ENCODE measurements at regions not wholly inside any gene's neighbourhood (a gene's known extent, or its start where the extent isn't known, plus 50 kb on each side); places are given as distances from the start of the nearest gene placed in this dataset.
A peak's percentile ranks its signal among the peaks of the same experiment; 100 is the strongest.

DNA sequence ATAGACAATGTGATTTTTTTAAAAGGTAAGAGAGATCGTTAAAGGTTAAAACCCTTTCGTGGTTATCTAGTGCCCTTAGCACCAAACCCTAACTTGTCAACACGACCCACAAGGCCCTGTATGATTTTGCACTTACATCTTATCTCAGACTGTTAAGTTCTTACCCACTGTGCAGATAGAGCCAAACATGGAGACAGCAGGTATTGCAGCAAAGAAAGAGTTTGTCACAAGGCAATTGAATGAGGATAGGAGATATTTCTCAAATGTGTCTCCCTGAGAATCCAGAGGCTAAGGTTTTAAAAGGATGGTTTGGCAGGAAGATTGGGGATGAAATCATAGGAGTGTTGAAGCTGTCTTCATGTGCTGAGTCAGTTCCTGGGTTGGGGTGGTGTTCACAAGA is 313.4 kb downstream of the AEBP2 start:
- peaks cover 3% of the 10 kb centered on the region for H3K9me3 ChIP-seq (ENCODE audit: control insufficient read depth, low read length)
- no peak overlapping the region for H3K4me3 ChIP-seq (ENCODE audit: low read length)
- intact Hi-C loops (cut with DNase I): no loop called here
- H3K4me1 ChIP-seq (ENCODE audit: control insufficient read depth, insufficient read depth, low read length): no peaks in the 10 kb centered on the region
- DNase-seq: no peak
- WGBS: 79% methylated on average over 3 of the region's 3 CpGs
- H3K27me3 ChIP-seq (ENCODE audit: control insufficient read depth, insufficient read depth): no peaks in the 10 kb centered on the region
- H3K27ac ChIP-seq (ENCODE audit: low read length): no peak overlapping the region
- ATAC-seq: no peak

DNA sequence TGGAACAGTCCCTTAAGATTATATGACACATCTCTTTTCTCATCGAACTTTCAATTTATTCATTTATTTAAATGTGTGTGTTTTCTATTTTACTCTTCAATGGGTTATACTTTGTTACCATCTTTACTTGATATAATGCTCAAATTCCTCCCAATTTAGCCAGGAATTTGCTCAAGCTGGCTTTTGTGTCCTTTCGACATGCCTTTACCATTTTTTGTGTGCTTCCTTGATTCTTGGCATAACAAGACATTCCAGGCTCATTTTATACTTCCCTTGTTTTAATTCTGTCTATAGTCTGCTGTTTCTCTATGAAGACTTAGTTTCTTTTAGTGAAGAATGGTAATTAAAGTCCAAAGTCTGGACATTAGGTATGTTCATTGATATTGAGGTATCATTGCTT is 315.8 kb downstream of the AEBP2 start:
- intact Hi-C loops (cut with DNase I): no loop called here
- 84% methylated on average over 2 of the region's 2 CpGs for WGBS
- Histone ChIP-seq H3K4me3 (ENCODE audit: low read length) (no peak overlapping the region), H3K4me1 (ENCODE audit: control insufficient read depth, insufficient read depth, low read length) (no peaks in the 10 kb centered on the region), H3K9me3 (ENCODE audit: control insufficient read depth, low read length) (peaks cover 3% of the 10 kb centered on the region), H3K27ac (ENCODE audit: low read length) (no peak overlapping the region), H3K27me3 (ENCODE audit: control insufficient read depth, insufficient read depth) (no peaks in the 10 kb centered on the region)
- ATAC-seq (no peak), DNase-seq (no peak)

DNA sequence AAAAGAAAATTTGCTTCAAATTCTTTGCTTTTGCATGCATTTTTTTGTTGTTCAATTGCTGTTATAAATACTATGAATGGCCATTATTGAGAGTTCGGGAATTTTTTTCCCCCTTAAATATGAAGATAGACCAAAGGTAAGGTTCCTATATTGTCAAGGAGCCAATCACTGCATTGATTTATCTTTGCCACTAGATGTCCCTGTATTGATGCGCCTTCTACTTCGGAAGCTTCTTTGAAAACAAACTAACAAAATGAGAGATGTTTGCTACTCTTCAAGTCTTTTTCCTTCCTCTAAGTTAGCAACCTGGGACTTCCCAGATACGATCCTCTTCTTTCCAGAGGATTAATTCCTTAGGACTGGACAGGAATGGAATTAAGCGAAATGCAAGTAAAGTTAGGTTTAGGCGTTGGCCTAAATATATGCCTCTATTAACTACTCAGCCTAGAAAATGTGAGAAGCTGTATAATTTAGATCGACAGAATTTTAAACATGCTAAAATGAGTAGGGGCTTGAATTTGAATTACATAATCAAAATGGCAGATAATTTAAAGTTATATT is 318.1 kb downstream of the AEBP2 start:
- DNase-seq: no peak
- ATAC-seq: peak; percentile 44 to 48
- H3K4me3 ChIP-seq (ENCODE audit: low read length): no peak overlapping the region
- no peak overlapping the region for H3K27ac ChIP-seq (ENCODE audit: low read length)
- H3K27me3 ChIP-seq (ENCODE audit: control insufficient read depth, insufficient read depth): no peaks in the 10 kb centered on the region
- WGBS: 39% methylated on average over 7 of the region's 7 CpGs
- no peaks in the 10 kb centered on the region for H3K4me1 ChIP-seq (ENCODE audit: control insufficient read depth, insufficient read depth, low read length)
- H3K9me3 ChIP-seq (ENCODE audit: control insufficient read depth, low read length): peaks cover 3% of the 10 kb centered on the region
- intact Hi-C loops (cut with DNase I): no loop called here

DNA sequence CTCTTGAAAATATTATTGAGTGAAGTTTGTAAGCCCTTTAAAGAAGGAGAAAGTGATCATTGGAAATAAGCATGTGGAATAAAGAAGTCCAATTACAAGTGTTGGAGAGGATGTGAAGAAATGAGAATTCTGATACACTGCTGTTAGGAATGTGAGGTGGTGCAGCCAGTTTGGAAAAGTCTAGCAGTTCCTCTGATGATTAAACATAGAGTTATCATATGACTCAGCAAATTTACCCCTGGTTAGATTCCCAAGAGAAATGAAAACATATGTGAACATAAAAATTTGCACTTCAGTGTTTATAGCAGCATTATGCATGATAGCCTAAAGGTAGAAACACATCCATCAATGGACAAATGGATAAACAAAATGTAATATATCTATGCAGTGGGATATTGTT is 319.9 kb downstream of the AEBP2 start:
- ATAC-seq: no peak
- no peaks in the 10 kb centered on the region for H3K4me1 ChIP-seq (ENCODE audit: control insufficient read depth, insufficient read depth, low read length)
- no peak overlapping the region for H3K27ac ChIP-seq (ENCODE audit: low read length)
- no peaks in the 10 kb centered on the region for H3K27me3 ChIP-seq (ENCODE audit: control insufficient read depth, insufficient read depth)
- no peaks in the 10 kb centered on the region for H3K9me3 ChIP-seq (ENCODE audit: control insufficient read depth, low read length)
- DNase-seq: no peak
- intact Hi-C loops (cut with DNase I): no loop called here
- no peak overlapping the region for H3K4me3 ChIP-seq (ENCODE audit: low read length)

DNA sequence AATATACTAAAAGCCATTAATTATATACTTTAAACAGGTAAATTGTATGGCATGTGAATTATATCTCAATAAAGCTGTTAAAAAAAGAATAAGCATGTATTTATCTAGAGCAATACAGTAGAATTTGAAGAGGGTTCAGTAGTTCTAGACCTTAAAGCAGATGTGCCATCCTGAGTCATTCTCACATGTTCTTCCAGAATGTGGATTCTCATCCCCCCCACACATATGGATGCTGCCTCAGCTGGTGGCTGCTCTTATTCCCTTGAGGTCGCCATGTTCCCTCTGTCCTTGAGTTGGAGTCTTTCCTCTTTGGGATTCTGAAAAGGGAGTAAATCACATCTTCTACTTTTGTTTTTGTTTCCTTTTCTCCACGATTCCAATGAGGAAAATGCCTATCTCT is 321.3 kb downstream of the AEBP2 start:
- no peak overlapping the region for H3K4me3 ChIP-seq (ENCODE audit: low read length)
- no peaks in the 10 kb centered on the region for H3K9me3 ChIP-seq (ENCODE audit: control insufficient read depth, low read length)
- no peak overlapping the region for H3K27ac ChIP-seq (ENCODE audit: low read length)
- intact Hi-C loops (cut with DNase I): loop anchor here in 2 of 4 donors (5.0 to 10.0 kb wide), 2 partner anchors 127 to 454 kb away; no protein-coding TSS in a partner anchor
- ATAC-seq: no peak
- H3K4me1 ChIP-seq (ENCODE audit: control insufficient read depth, insufficient read depth, low read length): no peaks in the 10 kb centered on the region
- DNase-seq: no peak
- 82% methylated on average over 2 of the region's 2 CpGs for WGBS
- no peaks in the 10 kb centered on the region for H3K27me3 ChIP-seq (ENCODE audit: control insufficient read depth, insufficient read depth)

DNA sequence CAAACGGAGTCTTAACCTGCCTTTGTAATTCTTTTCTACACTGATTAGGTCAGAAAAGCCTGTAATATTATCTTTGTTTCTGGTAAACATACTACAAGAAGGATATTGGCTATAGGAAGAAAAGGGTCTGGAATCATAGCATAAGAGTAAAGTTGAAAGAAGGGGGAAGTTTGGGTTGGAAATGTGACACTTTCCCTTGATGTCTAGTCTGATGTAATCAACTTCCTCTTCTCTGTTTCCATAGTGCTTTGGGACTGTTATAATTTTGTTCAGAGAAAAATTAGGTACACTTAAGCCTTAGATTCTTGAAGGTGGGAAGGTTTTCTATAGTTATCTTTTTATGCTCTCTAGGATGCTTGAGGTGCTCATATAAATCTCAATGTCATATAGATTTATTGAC is 322.2 kb downstream of the AEBP2 start:
- Histone ChIP-seq H3K27me3 (ENCODE audit: control insufficient read depth, insufficient read depth) (no peaks in the 10 kb centered on the region), H3K4me1 (ENCODE audit: control insufficient read depth, insufficient read depth, low read length) (no peaks in the 10 kb centered on the region), H3K27ac (ENCODE audit: low read length) (no peak overlapping the region), H3K4me3 (ENCODE audit: low read length) (no peak overlapping the region), H3K9me3 (ENCODE audit: control insufficient read depth, low read length) (no peaks in the 10 kb centered on the region)
- DNase-seq (no peak), ATAC-seq (no peak)
- WGBS: 74% methylated on average over 1 of the region's 1 CpG
- intact Hi-C loops (cut with DNase I): loop anchor here in 2 of 4 donors (5.0 to 10.0 kb wide), 2 partner anchors 126 to 453 kb away; no protein-coding TSS in a partner anchor

DNA sequence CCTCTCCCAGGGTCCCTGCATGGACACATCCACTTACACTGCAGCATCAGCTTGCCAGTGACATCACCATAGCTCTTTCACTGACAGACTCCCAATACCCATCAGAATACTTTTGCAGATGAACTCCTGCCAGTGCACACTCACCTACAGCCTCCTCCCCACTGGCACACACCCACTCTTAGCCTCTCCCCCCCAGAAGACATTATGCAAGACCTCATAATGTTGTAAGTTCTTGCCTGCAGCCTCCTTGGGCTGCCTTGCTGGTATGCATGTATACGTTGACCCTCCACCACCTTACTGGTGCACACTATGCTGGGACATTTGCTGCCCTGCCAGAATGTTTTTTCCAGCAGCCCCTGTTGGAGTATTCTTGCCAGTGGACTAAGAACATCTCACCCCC is 324.2 kb downstream of the AEBP2 start:
- Histone ChIP-seq H3K4me3 (ENCODE audit: low read length) (no peak overlapping the region), H3K27ac (ENCODE audit: low read length) (no peak overlapping the region), H3K4me1 (ENCODE audit: control insufficient read depth, insufficient read depth, low read length) (no peaks in the 10 kb centered on the region), H3K9me3 (ENCODE audit: control insufficient read depth, low read length) (no peaks in the 10 kb centered on the region), H3K27me3 (ENCODE audit: control insufficient read depth, insufficient read depth) (no peaks in the 10 kb centered on the region)
- no peak for ATAC-seq
- WGBS: 90% methylated on average over 1 of the region's 1 CpG
- intact Hi-C loops (cut with DNase I): loop anchor here in 2 of 4 donors (5.0 to 10.0 kb wide), 2 partner anchors 124 to 451 kb away; no protein-coding TSS in a partner anchor
- DNase-seq: peak in 1 of 3 donors; percentile 9

DNA sequence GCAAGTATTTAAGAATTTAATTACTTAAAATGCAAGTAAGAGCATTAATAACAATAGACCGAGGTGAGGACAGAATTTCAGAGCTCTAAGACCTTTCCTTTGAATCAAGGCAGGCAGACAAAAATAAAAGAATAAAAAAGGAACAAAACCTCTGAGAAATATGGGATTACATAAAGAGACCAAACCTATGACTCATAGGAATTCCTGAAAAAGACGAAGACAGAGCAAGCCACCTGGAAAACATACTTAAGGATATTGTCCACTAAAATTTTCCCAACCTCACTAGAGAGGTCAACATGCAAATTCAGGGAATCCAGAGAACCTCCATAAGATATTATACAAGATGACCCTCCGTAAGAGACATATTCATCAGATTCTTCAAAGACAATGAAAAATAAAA is 325.1 kb downstream of the AEBP2 start:
- WGBS: 84% methylated on average over 3 of the region's 3 CpGs
- DNase-seq (no peak), ATAC-seq (no peak)
- Histone ChIP-seq H3K4me1 (ENCODE audit: control insufficient read depth, insufficient read depth, low read length) (no peaks in the 10 kb centered on the region), H3K4me3 (ENCODE audit: low read length) (no peak overlapping the region), H3K27ac (ENCODE audit: low read length) (no peak overlapping the region), H3K27me3 (ENCODE audit: control insufficient read depth, insufficient read depth) (no peaks in the 10 kb centered on the region), H3K9me3 (ENCODE audit: control insufficient read depth, low read length) (no peaks in the 10 kb centered on the region)
- intact Hi-C loops (cut with DNase I): loop anchor here in 2 of 4 donors (5.0 to 10.0 kb wide), 2 partner anchors 123 to 450 kb away; no protein-coding TSS in a partner anchor

DNA sequence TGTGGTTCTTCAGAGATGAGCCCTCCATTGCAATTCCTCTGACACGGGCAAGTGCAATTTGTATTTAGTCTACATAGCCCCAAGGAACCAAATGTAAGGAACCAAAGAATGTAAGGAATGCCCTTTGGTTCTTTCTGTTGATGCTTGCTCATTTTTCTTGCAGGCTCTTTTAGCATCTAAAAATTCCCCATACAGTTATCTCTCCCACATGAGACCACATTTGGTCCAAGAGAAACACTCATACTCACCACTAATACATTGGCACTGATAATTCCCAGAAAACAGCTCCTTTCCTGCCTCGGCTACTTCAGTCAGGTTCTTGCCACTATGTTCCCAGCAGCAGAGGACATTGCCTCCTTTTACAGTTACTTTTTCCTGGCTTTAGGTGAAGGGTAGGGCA is 332.6 kb downstream of the AEBP2 start:
- Histone ChIP-seq H3K27me3 (ENCODE audit: control insufficient read depth, insufficient read depth) (no peaks in the 10 kb centered on the region), H3K4me1 (ENCODE audit: control insufficient read depth, insufficient read depth, low read length) (no peaks in the 10 kb centered on the region), H3K27ac (ENCODE audit: low read length) (no peak overlapping the region), H3K4me3 (ENCODE audit: low read length) (no peak overlapping the region), H3K9me3 (ENCODE audit: control insufficient read depth, low read length) (no peaks in the 10 kb centered on the region)
- DNase-seq (no peak), ATAC-seq (peak; percentile 87 to 92)
- intact Hi-C loops (cut with DNase I): loop anchor here in 1 of 4 donors (10.0 kb wide), 1 partner anchor 143 kb away; no protein-coding TSS in a partner anchor
- WGBS: 31% methylated on average over 2 of the region's 2 CpGs

DNA sequence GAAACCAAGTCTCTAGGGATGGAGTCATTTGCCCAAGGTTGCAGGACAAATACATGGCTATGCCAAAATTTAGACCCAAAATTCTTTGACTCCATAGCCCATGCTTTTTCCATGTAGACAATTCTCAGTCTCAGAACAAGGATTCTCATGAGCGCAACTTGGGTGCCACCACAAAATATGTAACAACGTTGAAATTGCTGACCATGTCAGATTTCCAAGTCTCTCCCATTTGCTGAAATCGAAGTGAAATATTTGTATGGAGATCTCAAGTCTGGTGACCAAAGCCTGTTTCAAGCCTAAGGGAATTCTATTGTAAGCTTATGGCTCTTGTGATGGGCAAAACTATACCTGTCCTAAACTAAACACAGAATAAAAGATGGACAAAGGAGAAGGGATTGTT is 333.5 kb downstream of the AEBP2 start:
- Histone ChIP-seq H3K4me1 (ENCODE audit: control insufficient read depth, insufficient read depth, low read length) (no peaks in the 10 kb centered on the region), H3K9me3 (ENCODE audit: control insufficient read depth, low read length) (no peaks in the 10 kb centered on the region), H3K27me3 (ENCODE audit: control insufficient read depth, insufficient read depth) (no peaks in the 10 kb centered on the region), H3K4me3 (ENCODE audit: low read length) (no peak overlapping the region), H3K27ac (ENCODE audit: low read length) (no peak overlapping the region)
- intact Hi-C loops (cut with DNase I): loop anchor here in 1 of 4 donors (10.0 kb wide), 1 partner anchor 142 kb away; no protein-coding TSS in a partner anchor
- WGBS: 95% methylated on average over 3 of the region's 3 CpGs
- no peak for DNase-seq
- no peak for ATAC-seq

DNA sequence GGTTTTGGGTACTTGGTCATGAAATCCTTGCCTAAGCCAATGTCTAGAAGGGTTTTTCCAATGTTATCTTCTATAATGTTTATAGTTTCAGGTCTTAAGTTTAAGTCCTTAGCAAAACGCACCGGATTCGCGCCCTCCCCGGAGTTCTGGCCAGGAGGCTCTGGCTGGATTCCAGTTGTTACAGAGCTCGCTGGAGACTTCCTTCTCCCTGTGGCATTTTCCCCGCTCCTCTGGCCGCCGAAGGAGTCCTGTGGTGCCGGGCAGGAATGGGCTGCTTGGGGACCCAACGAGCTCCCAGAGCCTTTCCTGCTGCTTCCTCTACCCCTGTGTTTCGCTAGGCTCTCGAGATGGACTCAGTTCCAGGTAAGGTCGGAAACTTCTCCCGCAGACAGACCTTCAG is 335.9 kb downstream of the AEBP2 start:
- Histone ChIP-seq H3K27ac (ENCODE audit: low read length) (no peak overlapping the region), H3K27me3 (ENCODE audit: control insufficient read depth, insufficient read depth) (no peaks in the 10 kb centered on the region), H3K4me3 (ENCODE audit: low read length) (no peak overlapping the region), H3K9me3 (ENCODE audit: control insufficient read depth, low read length) (no peaks in the 10 kb centered on the region), H3K4me1 (ENCODE audit: control insufficient read depth, insufficient read depth, low read length) (peaks cover 2% of the 10 kb centered on the region)
- no peak for ATAC-seq
- DNase-seq: peak in 2 of 3 donors; percentile 30 to 43
- intact Hi-C loops (cut with DNase I): loop anchor here in 1 of 4 donors (10.0 kb wide), 1 partner anchor 140 kb away; no protein-coding TSS in a partner anchor
- WGBS: 92% methylated on average over 15 of the region's 15 CpGs
